HG03025 (cell line): ENCODE measurements at regions not wholly inside any gene's neighbourhood (a gene's known extent, or its start where the extent isn't known, plus 50 kb on each side); places are given as distances from the start of the nearest gene placed in this dataset.

Experiments used
- ATAC-seq: cut with Tn5 transposase; IDR thresholded peaks from one replicate; pipeline ENCODE4 v1.9.1; 2021; ENCODE audit warnings: mild to moderate bottlenecking, moderate library complexity; ENCODE audit not compliant: unreplicated experiment, low FRiP score

- ATAC-seq = no peak
Measured at GRCh38 chr5:130280528-130281217, 376.4 kb downstream of the CHSY3 start.

DNA sequence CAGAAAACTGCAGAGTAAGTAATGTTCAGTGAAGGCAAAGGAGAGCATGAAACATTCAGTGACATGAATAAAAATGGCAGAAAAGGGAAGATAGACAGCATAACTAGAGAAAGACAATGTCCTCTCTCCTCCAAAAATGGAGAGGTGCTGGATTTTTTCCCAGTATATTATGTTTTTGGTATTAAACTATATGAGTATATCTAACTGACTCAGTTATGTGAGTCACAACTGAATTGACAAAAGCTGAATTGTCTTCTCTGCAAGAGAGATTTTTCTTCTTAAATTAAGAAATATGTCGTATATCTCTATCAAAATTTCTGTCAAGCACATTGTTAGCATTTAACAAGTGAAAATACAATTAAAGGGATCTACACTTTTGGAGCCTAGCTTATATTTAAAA, 375.1 kb downstream of the CHSY3 start:
- no peak for ATAC-seq

- ATAC-seq = no peak
Measured at GRCh38 chr5:130278136-130278535, 373.9 kb downstream of the CHSY3 start.

GRCh38 chr5:130277522-130277921, 373.3 kb downstream of the CHSY3 start:
- ATAC-seq = no peak

DNA sequence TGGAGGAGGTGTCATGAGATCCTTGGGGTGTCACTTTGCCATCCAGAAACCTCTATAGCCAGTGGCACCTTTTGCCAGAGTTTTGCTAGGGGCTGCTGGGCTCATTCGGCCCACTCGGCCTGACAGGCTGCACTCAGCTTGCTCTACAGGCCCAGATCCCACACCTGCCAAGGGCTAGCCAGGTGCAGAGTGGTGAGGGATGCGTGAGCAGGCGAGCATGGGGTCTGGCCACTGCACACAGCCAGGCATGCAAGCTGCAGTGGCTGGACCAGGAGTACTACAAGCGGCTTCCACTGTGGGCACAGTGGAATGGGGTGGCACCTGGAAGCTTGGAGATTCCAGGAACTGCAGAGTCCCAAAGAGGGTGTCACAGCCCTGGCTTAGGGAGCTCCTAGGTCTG, 372.7 kb downstream of the CHSY3 start:
- no peak for ATAC-seq

- ATAC-seq = no peak
Measured at GRCh38 chr5:130272837-130273236, 368.6 kb downstream of the CHSY3 start.

- no peak for ATAC-seq
Measured at GRCh38 chr5:130270786-130271185, 366.5 kb downstream of the CHSY3 start.

DNA sequence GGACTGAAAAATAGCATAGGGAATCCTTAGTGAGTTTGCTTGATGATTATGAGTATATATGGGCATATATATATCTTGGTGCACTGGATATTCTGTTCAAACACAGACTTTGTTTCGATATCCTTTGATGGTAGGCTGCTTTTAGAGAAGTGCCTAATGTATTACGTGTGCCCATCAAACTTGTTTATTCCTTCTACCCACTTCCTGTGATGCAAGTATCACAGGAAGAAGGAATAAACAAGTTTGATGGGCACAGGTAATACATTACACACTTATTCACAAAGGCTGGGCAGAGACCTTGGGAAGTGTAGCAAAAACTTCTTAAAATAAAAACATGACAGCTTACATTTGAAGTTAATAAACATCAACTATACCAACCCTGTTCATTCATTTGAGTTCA, 364.2 kb downstream of the CHSY3 start:
- no peak for ATAC-seq

DNA sequence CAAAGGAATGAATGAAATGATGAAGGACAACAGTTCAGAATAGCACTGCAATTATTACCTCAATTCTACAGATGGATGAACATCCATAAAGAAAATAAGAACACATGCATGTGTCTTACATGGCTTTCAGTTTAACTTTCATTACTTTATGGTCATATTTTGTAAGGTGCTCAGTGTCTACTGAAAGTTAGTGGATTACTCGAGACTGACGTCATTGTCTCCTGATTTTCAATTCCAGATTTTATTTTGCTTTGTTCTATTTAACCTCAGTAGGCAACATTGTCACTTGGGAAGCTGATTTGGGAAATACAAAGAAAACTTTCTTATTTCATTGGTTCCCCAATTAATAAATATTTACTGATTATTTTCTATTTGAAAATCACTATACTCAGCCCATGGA, 363.7 kb downstream of the CHSY3 start:
- ATAC-seq = no peak

DNA sequence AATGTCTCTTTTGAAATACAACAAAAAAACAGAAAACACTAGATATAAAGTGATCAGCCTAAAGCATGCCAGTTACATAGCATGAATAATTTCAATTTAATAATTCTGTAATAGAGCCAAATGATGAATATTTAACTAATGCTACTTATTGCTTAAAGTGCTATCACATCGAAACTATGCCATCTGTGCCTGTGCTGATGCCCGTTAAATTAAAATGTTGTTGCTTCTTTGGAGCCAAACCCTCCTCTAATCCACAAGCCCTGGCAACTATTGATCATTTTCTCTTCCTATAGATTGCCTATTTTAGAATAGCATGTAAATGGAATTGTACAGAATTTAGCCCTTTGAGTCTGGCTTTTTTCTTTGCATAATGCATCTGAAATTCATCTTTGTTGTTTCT, 356.2 kb downstream of the CHSY3 start:
- ATAC-seq = no peak

- ATAC-seq = no peak
Measured at GRCh38 chr5:130251931-130252330, 347.7 kb downstream of the CHSY3 start.

- no peak for ATAC-seq
Measured at GRCh38 chr5:130243641-130244040, 339.4 kb downstream of the CHSY3 start.

- no peak for ATAC-seq
Measured at GRCh38 chr5:130237721-130238120, 333.5 kb downstream of the CHSY3 start.
